K562 (cell line): ENCODE measurements at regions not wholly inside any gene's neighbourhood (a gene's known extent, or its start where the extent isn't known, plus 50 kb on each side); places are given as distances from the start of the nearest gene placed in this dataset.
A peak's percentile ranks its signal among the peaks of the same experiment; 100 is the strongest.

Source experiments
- AFF1 ChIP-seq, 2 experiments: fragments of 450-650 bp; IDR thresholded peaks; 2 replicates each; pipeline ENCODE4 v1.6.1; 2018; ENCODE audit warnings: mild to moderate bottlenecking in 2 of 2, low read depth in 1 of 2; ENCODE audit not compliant: partially characterized antibody in 2 of 2
- CBFA2T3 ChIP-seq: fragments of 450-650 bp; IDR thresholded peaks from 2 replicates; pipeline ENCODE4 v1.6.1; 2017
- CHAMP1 ChIP-seq: fragments of 450-650 bp; IDR thresholded peaks from 2 replicates; pipeline ENCODE4 v1.6.1; 2016; ENCODE audit warnings: mild to moderate bottlenecking
- FOS ChIP-seq: IDR thresholded peaks from 3 replicates; pipeline ENCODE4 v1.6.1; 2011; ENCODE audit not compliant: insufficient read length; ENCODE audit errors: extremely low read depth
- KLF10 ChIP-seq: fragments of 250-450 bp; sonication (Bioruptor Pico); IDR thresholded peaks from 2 replicates; pipeline ENCODE4 v1.6.1; 2021; ENCODE audit warnings: matching md5 sums
- MXI1 ChIP-seq: IDR thresholded peaks from 2 replicates; pipeline ENCODE4 v1.6.1; 2011; ENCODE audit warnings: low read depth, mild to moderate bottlenecking, improper control_type of control experiment, low read length
- PHTF2 ChIP-seq: fragments of 250-450 bp; sonication (Bioruptor Pico); IDR thresholded peaks from 2 replicates; pipeline ENCODE4 v1.5.0; 2021; ENCODE audit warnings: mild to moderate bottlenecking
- POLR2AphosphoS2 ChIP-seq: IDR thresholded peaks from 2 replicates; pipeline ENCODE4 v1.6.1; 2012; ENCODE audit warnings: low read length, improper control_type of control experiment
- RAD51 ChIP-seq: fragments of 450-650 bp; IDR thresholded peaks from 2 replicates; pipeline ENCODE4 v1.7.1; 2016; ENCODE audit warnings: low read depth, mild to moderate bottlenecking, borderline replicate concordance
- RBM14 ChIP-seq: fragments of 200-400 bp; formaldehyde crosslinking; IDR thresholded peaks from 2 replicates; pipeline ENCODE4 v1.6.1; 2018; ENCODE audit warnings: low read depth, mild to moderate bottlenecking, low read length, moderate library complexity, borderline replicate concordance; ENCODE audit not compliant: insufficient read depth
- RBM25 ChIP-seq: fragments of 200-400 bp; formaldehyde crosslinking; IDR thresholded peaks from 2 replicates; pipeline ENCODE4 v1.6.1; 2018; ENCODE audit warnings: low read length, low read depth, moderate library complexity; ENCODE audit not compliant: severe bottlenecking
- RFX7 ChIP-seq: fragments of 250-450 bp; sonication (Bioruptor Pico); IDR thresholded peaks from 2 replicates; pipeline ENCODE4 v1.5.1; 2021; ENCODE audit warnings: mild to moderate bottlenecking
- SMARCA4 ChIP-seq: fragments of 450-650 bp; IDR thresholded peaks from 2 replicates; pipeline ENCODE4 v1.6.1; 2016
- SMC3 ChIP-seq: conservative IDR thresholded peaks from 2 replicates; pipeline ENCODE4 v1.6.1; 2011; ENCODE audit warnings: low read depth, low read length, improper control_type of control experiment; ENCODE audit not compliant: insufficient read depth
- SP2 ChIP-seq: IDR thresholded peaks from 2 replicates; pipeline ENCODE4 v1.6.1; 2011; ENCODE audit warnings: mild to moderate bottlenecking, low read depth, low read length, moderate library complexity; ENCODE audit not compliant: poor library complexity, severe bottlenecking; ENCODE audit errors: extremely low read depth
- SPI1 ChIP-seq: IDR thresholded peaks from 2 replicates; pipeline ENCODE4 v1.6.1; 2011; ENCODE audit warnings: low read depth, low read length, control low read depth, borderline replicate concordance
- TAL1 ChIP-seq: fragments of 450-650 bp; IDR thresholded peaks from 2 replicates; pipeline ENCODE4 v1.6.1; 2016; ENCODE audit warnings: mild to moderate bottlenecking
- WHSC1 ChIP-seq: IDR thresholded peaks from one replicate; pipeline ENCODE4 v1.6.1; 2012; ENCODE audit warnings: low read length, control low read depth, inconsistent platforms
- ZBED1 ChIP-seq: IDR thresholded peaks from 2 replicates; pipeline ENCODE4 v1.6.1; 2014
- ZNF133 ChIP-seq: fragments of 250-450 bp; sonication (Bioruptor Pico); IDR thresholded peaks from 2 replicates; pipeline ENCODE4 v1.4.0; 2020; ENCODE audit warnings: mild to moderate bottlenecking
- ZNF263 ChIP-seq: sonication (generic); formaldehyde crosslinking; IDR thresholded peaks from 2 replicates; pipeline ENCODE4 v1.8.0; 2022; ENCODE audit warnings: mild to moderate bottlenecking, missing genetic modification reagents, borderline replicate concordance
- ZNF280B ChIP-seq: fragments of 250-450 bp; sonication (Bioruptor Pico); IDR thresholded peaks from 2 replicates; pipeline ENCODE4 v1.5.1; 2021; ENCODE audit warnings: mild to moderate bottlenecking
- ZNF324 ChIP-seq: fragments of 250-450 bp; sonication (Bioruptor Pico); IDR thresholded peaks from 2 replicates; pipeline ENCODE4 v1.4.0; 2020; ENCODE audit warnings: mild to moderate bottlenecking

- TF ChIP-seq AFF1 (IDR thresholded peaks at IDR 0.05; ENCODE audit: low read depth in 1 of 2, partially characterized antibody in 2 of 2) (no peak), FOS (no peak), KLF10 (CRISPR knock-in tag) (no peak), POLR2AphosphoS2 (no peak), RFX7 (no peak), PHTF2 (no peak), RAD51 (no peak), ZNF324 (no peak), CHAMP1 (no peak), SMARCA4 (no peak; the same call in 1 of the 2 replicates), RBM14 (no peak), WHSC1 (no peak), SPI1 (peak; percentile 91), ZBED1 (no peak), MXI1 (no peak), ZNF133 (CRISPR knock-in tag) (no peak), CBFA2T3 (peak; percentile 31; the same call in 1 of the 2 replicates), ZNF280B (CRISPR knock-in tag) (no peak), SMC3 (no peak), RBM25 (no peak), TAL1 (0 out of 2 replicates have a peak, but pooled peaks have one; percentile 5), ZNF263 (CRISPR knock-in tag) (no peak), SP2 (no peak)
Measured at GRCh38 chr20:53750827-53751619, 157.4 kb upstream of the ZNF217 start (continued).
